K562 (cell line): ENCODE measurements at regions not wholly inside any gene's neighbourhood (a gene's known extent, or its start where the extent isn't known, plus 50 kb on each side); places are given as distances from the start of the nearest gene placed in this dataset.
"Not testable (repeated sequence)": the region's sequence is repeated elsewhere in the genome, so short reads cannot be mapped to it uniquely, and the experiment has no call there.

Experiments
- ATAC-seq: fragments of 200-7000 bp; cut with Tn5 transposase; 3 replicates; pipeline ENCODE4 v1.9.1; 2020; ENCODE audit warnings: moderate library complexity
- BruUV-seq: library from RNA; stranded (reverse); fragments of 400-500 nt; replicated peaks from 2 replicates; lab custom pipeline; 2021; lab: Mats Ljungman, UMichigan
- CTCF ChIA-PET: fragments of 300-600 bp; formaldehyde crosslinking; extraction: SDS; loops from one replicate; lab custom pipeline; 2021; ENCODE audit warnings: low intra/inter-chr PET ratio; lab: Yijun Ruan, JAX
- POLR2A ChIA-PET: fragments of 300-600, 350-650 bp; sonication (Branson Sonifier 250); formaldehyde crosslinking; extraction: SDS; loops from one replicate; lab custom pipeline; 2021; ENCODE audit warnings: antibody characterized with exemption, inconsistent platforms; lab: Yijun Ruan, JAX
- DNase-seq, 4 experiments: peaks; one replicate each; pipeline versions ENCODE4 v3.0.0 to v3.0.0-alpha.2; 2011 to 2018; ENCODE audit warnings: low spot score in 3 of 4, mixed read lengths in 3 of 4; ENCODE audit errors: extremely low read depth in 1 of 4
- FAIRE-seq: peaks from 2 replicates; lab custom pipeline; 2011; peaks lifted over from hg19 to GRCh38; lab: Jason Lieb, UNC
- H2AFZ ChIP-seq: 2 replicates; pipeline ENCODE4 v1.6.0; 2011; ENCODE audit warnings: low read depth, low read length, control low read depth, inconsistent platforms
- H3K27ac ChIP-seq: fragments of 200-600 bp; 3 replicates; pipeline ENCODE4 v1.8.0; 2011; ENCODE audit warnings: low read depth, mild to moderate bottlenecking, control low read depth, inconsistent platforms, low read length, moderate library complexity, mixed read lengths; ENCODE audit errors: extremely low read depth
- H3K27me3 ChIP-seq, 2 experiments: fragments of 300-600 bp in 1 of 2; 2 replicates in 1 of 2; 3 replicates in 1 of 2; pipeline versions ENCODE4 v1.6.0 to v1.8.0; 2011; ENCODE audit warnings: inconsistent platforms in 2 of 2, low read length in 2 of 2, mild to moderate bottlenecking in 1 of 2, mixed read lengths in 1 of 2, moderate library complexity in 1 of 2; ENCODE audit not compliant: control insufficient read depth in 2 of 2, insufficient read depth in 2 of 2
- H3K36me3 ChIP-seq: fragments of 300-600 bp; 3 replicates; pipeline ENCODE4 v1.8.0; 2011; ENCODE audit warnings: mild to moderate bottlenecking, low read length, inconsistent platforms; ENCODE audit not compliant: control insufficient read depth, insufficient read depth
- H3K4me1 ChIP-seq, 2 experiments: fragments of 200-600 bp in 1 of 2; replicated peaks in 1 of 2; 2 replicates in 1 of 2; 3 replicates in 1 of 2; pipeline versions ENCODE4 v1.5.1 to v1.8.0; 2011; ENCODE audit warnings: inconsistent platforms in 2 of 2, low read length in 2 of 2, mild to moderate bottlenecking in 1 of 2, mixed read lengths in 1 of 2, moderate library complexity in 1 of 2; ENCODE audit not compliant: control insufficient read depth in 2 of 2, insufficient read depth in 2 of 2
- H3K4me2 ChIP-seq: 2 replicates; pipeline ENCODE4 v1.6.1; 2011; ENCODE audit warnings: low read length, control low read depth, inconsistent platforms, mixed read lengths; ENCODE audit not compliant: insufficient read depth
- H3K4me3 ChIP-seq: fragments of 200-600 bp; sonication (generic), shearing (Covaris generic); 2 replicates; pipeline ENCODE4 v1.5.1; 2016; ENCODE audit warnings: control low read depth, inconsistent platforms
- H3K79me2 ChIP-seq: fragments of 200-600 bp; 3 replicates; pipeline ENCODE4 v1.8.0; 2011; ENCODE audit warnings: low read length, inconsistent platforms; ENCODE audit not compliant: control insufficient read depth, insufficient read depth
- H3K9ac ChIP-seq, 2 experiments: 2 replicates each; pipeline versions ENCODE4 v1.6.0 to v1.6.1; 2011; ENCODE audit warnings: low read depth in 2 of 2, low read length in 2 of 2, control low read depth in 1 of 2, inconsistent platforms in 1 of 2, mild to moderate bottlenecking in 1 of 2, mixed read lengths in 1 of 2; ENCODE audit not compliant: insufficient read depth in 1 of 2
- H3K9me1 ChIP-seq: one replicate; pipeline ENCODE4 v1.6.0; 2011; ENCODE audit warnings: inconsistent platforms, mild to moderate bottlenecking, low read length, moderate library complexity; ENCODE audit not compliant: control insufficient read depth, insufficient read depth
- H3K9me3 ChIP-seq: replicated peaks from 2 replicates; pipeline ENCODE4 v1.5.1; 2011; ENCODE audit warnings: low read depth, low read length, inconsistent platforms; ENCODE audit not compliant: control insufficient read depth, insufficient read depth
- H4K20me1 ChIP-seq: replicated peaks from 2 replicates; pipeline ENCODE4 v1.6.1; 2011; ENCODE audit warnings: low read length, inconsistent platforms, mixed read lengths; ENCODE audit not compliant: control insufficient read depth, insufficient read depth
- RREB1 ChIP-seq: fragments of 250-450 bp; sonication (Bioruptor Pico); IDR thresholded peaks from 2 replicates; pipeline ENCODE4 v1.4.0; 2020
- U2AF1 ChIP-seq: fragments of 200-400 bp; formaldehyde crosslinking; optimal IDR thresholded peaks from 2 replicates; pipeline ENCODE3; 2017; ENCODE audit warnings: mild to moderate bottlenecking, low read depth, low read length, moderate library complexity
- WGBS: fragments of 100-300 bp; shearing (Covaris generic); methylation state at CpG from one replicate; pipeline ENCODE4 v1.1.6; 2016; ENCODE audit warnings: low coverage, mixed read lengths; ENCODE audit not compliant: insufficient coverage; ENCODE audit errors: missing lambda C conversion rate; 5-methylcytosine and 5-hydroxymethylcytosine counted together
- in situ Hi-C: fragments of 300-500 bp; cut with MboI; formaldehyde crosslinking; loops from 4 replicates; pipeline ENCODE4 v1.15.0; 2018; ENCODE audit warnings: inconsistent platforms, mixed read lengths
- intact Hi-C: fragments of 100-400 bp; cut with micrococcal nuclease; formaldehyde crosslinking; loops from 2 replicates; pipeline ENCODE4 v1.14.2; 2022

GRCh38 chr14:59137256-59137655 lies 51.2 kb upstream of the DAAM1 start (continued):
- TF ChIP-seq RREB1 (CRISPR knock-in tag) (no peak), U2AF1 (no peak)

- H4K20me1 ChIP-seq, intact Hi-C loops, ATAC-seq, DNase-seq, H3K4me2 ChIP-seq, H3K9me1 ChIP-seq, H3K4me3 ChIP-seq, in situ Hi-C loops, H3K4me1 ChIP-seq, H3K9me3 ChIP-seq, POLR2A ChIA-PET, H3K79me2 ChIP-seq, FAIRE-seq, H3K36me3 ChIP-seq, H3K27ac ChIP-seq, BruUV-seq, H3K9ac ChIP-seq, CTCF ChIA-PET, H2AFZ ChIP-seq: not testable (repeated sequence)
- WGBS: 6% methylated on average over 3 of the region's 5 CpGs
- H3K27me3 ChIP-seq: peaks cover 6 to 16% of the 10 kb centered on the region in 2 experiments; a peak in 4 of 5 replicates
These were observed 49.9 kb upstream of the DAAM1 start for GRCh38 chr14:59138576-59138975.
